Adrenal gland (tissue), 5 donors: ENCODE measurements at regions not wholly inside any gene's neighbourhood (a gene's known extent, or its start where the extent isn't known, plus 50 kb on each side); places are given as distances from the start of the nearest gene placed in this dataset.

Source experiments
- CTCF ChIP-seq, 6 experiments: fragments of 450-650 bp in 4 of 6; fragments of 200-600 bp in 2 of 6; sonication (generic) in 1 of 6; IDR thresholded peaks; 1 replicate in 5 of 6; 2 replicates in 1 of 6; pipeline versions ENCODE4 v1.5.1 to v1.8.0; 2016 to 2021; ENCODE audit warnings: antibody characterized with exemption in 6 of 6, mild to moderate bottlenecking in 2 of 6, moderate library complexity in 1 of 6
- POLR2A ChIP-seq, 2 donors: fragments of 450-650 bp; IDR thresholded peaks; one replicate each; pipeline ENCODE4 v1.6.1; 2017; ENCODE audit warnings: antibody characterized with exemption in 2 of 2, mild to moderate bottlenecking in 2 of 2, moderate library complexity in 1 of 2
- donor health status: DM: no; HTN: no; CAD: no.

GRCh38 chr2:41907771-41908207, 140.0 kb upstream of the PKDCC start:
- TF ChIP-seq CTCF (IDR thresholded peaks at IDR 0.05) (no peak), POLR2A (IDR thresholded peaks at IDR 0.05) (no peak)
